ENCODE measurements at regions not wholly inside any gene's neighbourhood (a gene's known extent, or its start where the extent isn't known, plus 50 kb on each side); places are given as distances from the start of the nearest gene placed in this dataset.

- no peak overlapping the region for H3K27ac Mint-ChIP-seq
- DNase-seq (no peak), ATAC-seq (no peak)
- no peak overlapping the region for H3K4me3 Mint-ChIP-seq
- no peaks in the 10 kb centered on the region for H3K27me3 Mint-ChIP-seq
- H3K4me1 Mint-ChIP-seq, result no peaks in the 10 kb centered on the region
- no peaks in the 10 kb centered on the region for H3K9me3 Mint-ChIP-seq
Measured at GRCh38 chr5:98099448-98100105, 673.9 kb upstream of the RGMB start.

- no peaks in the 10 kb centered on the region for H3K4me1 Mint-ChIP-seq
- no peak for DNase-seq
- H3K4me3 Mint-ChIP-seq, result no peak overlapping the region
- H3K9me3 Mint-ChIP-seq, result no peaks in the 10 kb centered on the region
- ATAC-seq, result no peak
- H3K27ac Mint-ChIP-seq, result no peak overlapping the region
- H3K27me3 Mint-ChIP-seq, result no peaks in the 10 kb centered on the region
Measured at GRCh38 chr5:98101131-98101530, 672.3 kb upstream of the RGMB start.

DNA sequence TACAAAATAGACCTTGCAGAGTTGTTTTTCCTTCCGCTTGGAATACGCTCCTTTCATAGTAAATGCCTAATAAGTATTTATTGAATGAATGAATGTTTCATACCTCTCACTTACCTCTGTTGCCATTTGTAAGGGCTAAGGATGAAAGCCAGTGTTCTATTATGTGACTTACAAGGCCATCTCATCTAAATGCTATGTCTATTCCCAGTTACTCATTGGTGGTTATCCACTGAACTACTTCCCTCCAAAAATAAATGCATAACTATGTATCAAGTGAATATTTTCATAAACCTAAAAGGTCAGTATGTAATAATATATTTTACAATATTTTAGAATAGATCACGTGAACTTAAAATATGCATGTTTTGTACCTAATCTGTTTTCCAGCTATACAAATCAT lies 670.5 kb upstream of the RGMB start:
- Mint-ChIP-seq H3K27ac (no peak overlapping the region), H3K4me3 (no peak overlapping the region), H3K9me3 (no peaks in the 10 kb centered on the region), H3K4me1 (no peaks in the 10 kb centered on the region), H3K27me3 (no peaks in the 10 kb centered on the region)
- DNase-seq (no peak), ATAC-seq (no peak)

- no peaks in the 10 kb centered on the region for H3K27me3 Mint-ChIP-seq
- no peak overlapping the region for H3K27ac Mint-ChIP-seq
- H3K4me3 Mint-ChIP-seq, result no peak overlapping the region
- H3K9me3 Mint-ChIP-seq, result no peaks in the 10 kb centered on the region
- H3K4me1 Mint-ChIP-seq, result no peaks in the 10 kb centered on the region
- no peak for DNase-seq
- no peak for ATAC-seq
Measured at GRCh38 chr5:98103807-98104206, 669.7 kb upstream of the RGMB start.

DNA sequence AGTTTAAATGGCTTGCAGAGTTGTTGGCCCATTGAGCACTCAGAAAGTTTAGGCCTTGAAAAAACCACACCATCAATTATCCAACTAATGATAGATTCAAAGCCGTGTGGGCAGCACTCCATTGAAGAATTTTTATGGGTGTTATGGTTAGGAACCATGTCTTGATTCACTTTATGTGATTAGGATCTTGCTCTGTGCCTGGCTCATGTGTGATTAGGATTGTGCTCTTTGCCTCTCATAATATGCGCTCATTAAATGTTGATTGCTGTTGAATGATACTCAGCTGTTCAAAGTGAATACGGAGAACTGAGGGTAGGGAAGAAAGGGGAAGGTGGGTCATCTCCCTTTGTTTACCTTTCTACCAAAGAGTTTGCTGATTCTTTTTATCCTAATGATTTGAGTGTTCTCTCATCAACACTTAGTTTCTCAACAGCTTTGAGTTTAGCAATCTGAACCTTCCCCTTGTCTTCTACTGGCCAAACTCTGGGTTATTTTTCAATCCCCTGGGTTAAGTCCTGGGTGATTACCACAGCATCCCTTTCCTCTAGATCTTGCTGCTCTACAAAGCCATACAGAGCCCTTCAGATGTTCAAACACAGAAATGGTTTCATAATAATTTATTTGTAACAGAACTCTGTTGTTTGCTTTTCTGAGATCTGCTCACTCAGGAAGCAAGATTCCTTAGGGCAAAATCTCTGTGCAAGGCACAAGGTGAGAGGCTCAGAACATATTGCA lies 668.8 kb upstream of the RGMB start:
- ATAC-seq, result no peak
- Mint-ChIP-seq H3K4me3 (no peak overlapping the region), H3K9me3 (no peaks in the 10 kb centered on the region), H3K27ac (no peak overlapping the region), H3K27me3 (no peaks in the 10 kb centered on the region), H3K4me1 (no peaks in the 10 kb centered on the region)
- DNase-seq, result no peak

GRCh38 chr5:98105681-98106080 lies 667.8 kb upstream of the RGMB start:
- no peaks in the 10 kb centered on the region for H3K4me1 Mint-ChIP-seq
- ATAC-seq (no peak), DNase-seq (no peak)
- no peaks in the 10 kb centered on the region for H3K27me3 Mint-ChIP-seq
- no peak overlapping the region for H3K4me3 Mint-ChIP-seq
- H3K9me3 Mint-ChIP-seq, result no peaks in the 10 kb centered on the region
- H3K27ac Mint-ChIP-seq, result no peak overlapping the region

DNA sequence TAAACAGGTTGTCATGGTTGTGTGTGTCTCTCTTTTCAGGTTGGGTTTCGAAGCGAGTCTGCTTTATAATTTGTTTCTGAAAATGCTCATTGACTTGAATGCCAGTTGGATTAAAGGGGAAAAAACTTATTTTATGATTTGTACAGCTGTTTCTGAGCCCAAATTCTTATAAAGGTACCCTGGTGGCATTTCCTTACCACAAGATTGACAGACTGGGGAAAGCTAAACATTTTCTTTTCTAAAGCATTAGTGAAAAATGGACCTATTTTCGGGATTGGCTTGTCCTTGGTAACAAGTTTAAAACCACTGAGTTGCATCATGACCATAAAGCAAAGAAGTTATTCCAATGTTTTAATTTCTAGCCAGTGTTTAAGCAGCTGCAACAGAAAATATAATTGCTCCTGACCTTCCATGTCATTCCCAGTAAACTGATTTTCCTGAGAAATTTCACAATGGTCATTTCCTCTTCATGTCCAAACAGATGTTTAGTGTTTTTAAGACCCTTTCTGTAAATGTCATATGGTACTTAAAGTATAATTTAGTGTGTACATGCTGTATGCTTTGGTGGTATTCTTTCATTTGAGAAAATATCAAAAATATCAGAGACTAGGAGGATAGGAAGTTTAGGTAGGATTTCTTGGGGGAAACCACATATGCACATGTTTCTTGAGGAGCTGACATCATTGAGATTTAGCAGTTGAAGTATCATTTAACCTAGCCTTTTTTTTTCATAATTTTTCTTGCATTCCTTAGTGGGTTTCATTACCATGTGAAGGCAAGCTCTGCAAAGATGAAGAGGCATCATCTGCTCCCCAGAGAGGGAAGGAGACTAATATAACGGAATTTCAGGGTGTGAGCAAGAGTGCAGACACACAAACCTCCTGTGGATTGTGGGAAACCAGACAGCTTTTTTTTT lies 667.1 kb upstream of the RGMB start:
- DNase-seq (no peak), ATAC-seq (no peak)
- H3K4me3 Mint-ChIP-seq, result no peak overlapping the region
- no peaks in the 10 kb centered on the region for H3K9me3 Mint-ChIP-seq
- H3K27ac Mint-ChIP-seq, result no peak overlapping the region
- no peaks in the 10 kb centered on the region for H3K4me1 Mint-ChIP-seq
- H3K27me3 Mint-ChIP-seq, result no peaks in the 10 kb centered on the region

DNA sequence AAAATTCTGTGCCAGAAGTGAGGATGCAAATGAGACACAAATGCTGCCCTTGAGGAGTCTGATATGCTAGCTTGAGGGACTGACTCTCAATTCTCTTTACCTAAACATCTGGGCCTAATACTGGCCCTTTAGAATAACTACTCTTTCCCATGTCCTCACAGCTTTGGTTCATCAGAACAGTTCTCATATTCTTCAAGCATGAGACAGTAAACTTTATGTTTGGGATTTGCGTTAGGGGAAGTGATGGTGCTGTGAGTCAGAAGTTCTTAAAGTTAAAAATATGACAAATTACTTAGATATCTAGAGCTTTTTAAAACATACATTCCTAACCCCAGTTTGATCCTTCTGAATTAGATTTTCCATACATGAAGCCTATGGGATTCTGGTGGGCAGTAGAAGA lies 665.0 kb upstream of the RGMB start:
- Mint-ChIP-seq H3K27ac (no peak overlapping the region), H3K4me1 (no peaks in the 10 kb centered on the region), H3K9me3 (no peaks in the 10 kb centered on the region), H3K27me3 (no peaks in the 10 kb centered on the region), H3K4me3 (no peak overlapping the region)
- ATAC-seq, result no peak
- DNase-seq, result no peak

DNA sequence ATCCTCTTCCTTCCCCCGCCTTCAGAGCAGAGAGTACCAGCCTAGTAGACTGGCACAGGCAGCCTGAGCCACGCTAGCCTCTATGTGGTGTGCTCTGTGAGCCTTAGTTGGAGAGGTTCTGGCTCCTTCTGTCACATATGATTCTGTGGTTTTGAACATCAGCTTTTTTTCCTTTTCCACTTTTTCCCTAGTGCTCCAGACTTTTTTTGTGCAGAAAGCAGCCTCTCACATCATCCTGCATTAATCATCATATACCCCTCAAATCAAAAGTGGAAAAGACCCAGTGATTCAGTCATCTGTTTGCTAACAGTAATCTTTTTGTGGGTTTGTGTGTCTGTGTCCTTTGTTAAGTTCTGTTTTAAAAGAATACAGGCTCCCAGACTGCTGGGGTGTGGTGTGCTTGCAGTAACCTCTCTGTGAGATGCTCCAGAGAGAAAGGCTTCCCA lies 663.9 kb upstream of the RGMB start:
- DNase-seq, result no peak
- Mint-ChIP-seq H3K9me3 (peaks cover 0 to 3% of the 10 kb centered on the region in 2 donors), H3K27ac (no peak overlapping the region), H3K27me3 (no peaks in the 10 kb centered on the region), H3K4me1 (no peaks in the 10 kb centered on the region), H3K4me3 (no peak overlapping the region)
- ATAC-seq, result no peak

GRCh38 chr5:98110282-98110691 lies 663.2 kb upstream of the RGMB start:
- Mint-ChIP-seq H3K4me1 (no peaks in the 10 kb centered on the region), H3K9me3 (peaks cover 0 to 7% of the 10 kb centered on the region in 2 donors), H3K27me3 (no peaks in the 10 kb centered on the region), H3K4me3 (no peak overlapping the region), H3K27ac (no peak overlapping the region)
- DNase-seq (no peak), ATAC-seq (no peak)

GRCh38 chr5:98110791-98111190 lies 662.7 kb upstream of the RGMB start:
- no peak overlapping the region for H3K4me3 Mint-ChIP-seq
- H3K4me1 Mint-ChIP-seq, result no peaks in the 10 kb centered on the region
- H3K9me3 Mint-ChIP-seq, result peaks cover 0 to 9% of the 10 kb centered on the region in 2 donors
- H3K27me3 Mint-ChIP-seq, result no peaks in the 10 kb centered on the region
- no peak overlapping the region for H3K27ac Mint-ChIP-seq
- ATAC-seq, result no peak
- DNase-seq, result no peak

- no peak for ATAC-seq
- H3K4me1 Mint-ChIP-seq, result no peaks in the 10 kb centered on the region
- no peak for DNase-seq
- H3K4me3 Mint-ChIP-seq, result no peak overlapping the region
- peaks cover 0 to 17% of the 10 kb centered on the region in 2 donors for H3K9me3 Mint-ChIP-seq
- H3K27ac Mint-ChIP-seq, result no peak overlapping the region
- no peaks in the 10 kb centered on the region for H3K27me3 Mint-ChIP-seq
Measured at GRCh38 chr5:98111686-98112085, 661.8 kb upstream of the RGMB start.

DNA sequence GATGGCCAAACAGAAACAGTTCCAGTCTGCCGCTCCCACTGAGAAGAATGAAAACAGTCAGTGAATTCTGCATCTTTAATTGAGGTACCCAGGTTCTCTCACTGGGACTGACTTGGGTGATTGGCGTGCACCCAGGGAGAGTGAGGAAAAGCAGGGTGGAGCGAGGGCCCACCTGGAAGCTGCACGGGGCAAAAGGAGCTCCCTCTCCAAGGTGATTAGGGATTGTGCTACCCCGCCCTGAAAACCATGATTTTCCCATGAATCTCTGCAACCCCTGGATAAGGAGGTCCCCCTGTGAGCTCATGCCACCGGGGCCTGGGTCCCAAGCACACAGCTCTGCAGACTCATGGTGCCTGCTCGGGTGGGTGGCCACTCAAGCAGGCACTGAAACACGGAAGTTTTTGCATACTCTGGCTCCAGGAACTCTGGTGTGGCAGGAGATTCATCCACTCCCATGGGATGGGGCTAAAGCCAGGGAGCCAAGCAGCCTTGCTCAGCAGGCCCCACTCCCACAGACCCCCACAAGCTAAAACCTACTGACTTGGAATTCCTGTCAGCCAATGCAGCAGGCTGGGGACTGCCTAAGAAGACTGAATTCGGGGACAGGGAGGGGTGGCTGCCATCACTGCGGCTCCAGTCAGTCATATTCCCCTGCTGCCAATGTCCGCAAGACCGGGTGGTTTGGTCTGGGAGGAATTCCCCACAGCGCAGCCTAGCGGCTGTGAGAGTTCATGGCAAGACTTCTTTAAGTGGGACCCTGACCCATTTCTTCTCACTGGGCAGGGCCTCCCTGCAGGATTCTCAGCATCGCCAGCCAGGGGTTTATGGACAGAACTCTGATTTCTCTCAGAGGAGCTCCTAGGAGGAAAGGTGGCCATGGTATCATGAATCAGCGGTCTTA lies 652.2 kb upstream of the RGMB start:
- Mint-ChIP-seq H3K27ac (no peak overlapping the region), H3K4me1 (no peaks in the 10 kb centered on the region), H3K9me3 (peaks cover 0 to 3% of the 10 kb centered on the region in 2 donors), H3K4me3 (no peak overlapping the region), H3K27me3 (no peaks in the 10 kb centered on the region)
- ATAC-seq, result no peak
- DNase-seq, result no peak

DNA sequence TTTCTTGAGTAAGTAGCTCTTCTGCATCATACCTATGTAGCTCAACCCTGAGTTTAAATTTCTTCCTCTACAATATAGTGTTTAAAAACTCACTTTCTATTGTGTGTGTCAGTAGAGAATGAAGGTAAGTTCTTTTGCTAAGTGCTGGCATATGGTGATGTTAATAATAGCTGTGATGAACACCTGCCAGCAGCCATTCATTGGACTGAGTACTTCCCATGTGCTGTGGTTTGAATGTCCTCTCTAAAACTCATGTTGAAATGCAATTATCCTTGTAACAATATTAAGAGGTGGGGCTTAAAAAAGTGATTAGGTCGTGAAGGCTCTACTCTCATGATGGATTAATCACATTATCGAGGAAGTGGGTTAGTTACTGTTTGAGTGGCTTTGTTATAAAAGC lies 645.2 kb upstream of the RGMB start:
- ATAC-seq (no peak), DNase-seq (no peak)
- no peak overlapping the region for H3K4me3 Mint-ChIP-seq
- peaks cover 0 to 15% of the 10 kb centered on the region in 2 donors for H3K9me3 Mint-ChIP-seq
- H3K27me3 Mint-ChIP-seq, result no peaks in the 10 kb centered on the region
- H3K27ac Mint-ChIP-seq, result no peak overlapping the region
- H3K4me1 Mint-ChIP-seq, result no peaks in the 10 kb centered on the region

DNA sequence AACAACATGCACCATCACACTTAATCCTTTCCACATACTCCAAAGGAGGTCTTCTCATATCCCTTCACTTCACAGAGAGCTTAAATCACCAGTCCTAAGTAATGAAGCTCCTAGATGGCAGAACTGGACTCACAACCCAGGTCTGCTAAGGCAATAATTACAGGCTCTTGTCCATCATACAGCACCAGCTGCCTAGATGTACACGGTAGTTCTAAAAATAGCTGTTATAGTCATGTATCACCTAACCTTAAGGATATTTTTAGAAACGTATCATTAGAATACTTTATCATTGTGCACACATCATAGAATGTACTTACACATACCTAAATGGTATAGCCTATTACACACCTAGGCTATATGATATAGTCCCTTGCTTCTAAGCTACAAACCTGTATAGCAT lies 644.6 kb upstream of the RGMB start:
- ATAC-seq (no peak), DNase-seq (no peak)
- Mint-ChIP-seq H3K27ac (no peak overlapping the region), H3K9me3 (peaks cover 0 to 15% of the 10 kb centered on the region in 2 donors), H3K4me3 (no peak overlapping the region), H3K27me3 (no peaks in the 10 kb centered on the region), H3K4me1 (no peaks in the 10 kb centered on the region)
